B cell (primary cell): ENCODE measurements at regions not wholly inside any gene's neighbourhood (a gene's known extent, or its start where the extent isn't known, plus 50 kb on each side); places are given as distances from the start of the nearest gene placed in this dataset.

Experiments
- ATAC-seq: fragments of 200-7000 bp; cut with Tn5 transposase; one replicate; pipeline ENCODE4 v1.10.0; 2021; ENCODE audit warnings: low read depth, mild to moderate bottlenecking, moderate number of reproducible peaks, moderate library complexity
- CTCF ChIA-PET: fragments of 350-600 bp; sonication (Branson Sonifier 250); formaldehyde crosslinking; loops from one replicate; lab custom pipeline; 2021; ENCODE audit warnings: antibody characterized with exemption, inconsistent platforms; lab: Charles Lee
- POLR2A ChIA-PET: fragments of 350-600 bp; sonication (Branson Sonifier 250); formaldehyde crosslinking; loops from one replicate; lab custom pipeline; 2021; ENCODE audit warnings: antibody characterized with exemption; lab: Charles Lee
- DNase-seq: peaks from one replicate; pipeline ENCODE4 v3.0.0; 2013
- H2AFZ ChIP-seq: 2 replicates; pipeline ENCODE4 v1.6.1; 2012; ENCODE audit warnings: mild to moderate bottlenecking, low read depth, low read length; ENCODE audit not compliant: insufficient read depth, poor library complexity, severe bottlenecking
- H3K27ac ChIP-seq, 2 donors: 1 replicate in 1 of 2; 2 replicates in 1 of 2; pipeline ENCODE4 v1.5.1; 2012 to 2013; ENCODE audit warnings: low read length in 2 of 2, mild to moderate bottlenecking in 2 of 2, moderate library complexity in 1 of 2
- H3K27me3 ChIP-seq, 4 experiments: fragments of 200-600 bp in 1 of 4; sonication (generic) in 1 of 4; replicated peaks in 1 of 4; 1 replicate in 2 of 4; 2 replicates in 2 of 4; pipeline versions ENCODE4 v1.6.1 to v1.7.0; 2013 to 2016; ENCODE audit warnings: low read length in 3 of 4, mild to moderate bottlenecking in 2 of 4, mixed read lengths in 1 of 4, moderate library complexity in 1 of 4; ENCODE audit not compliant: insufficient read depth in 4 of 4, control insufficient read depth in 3 of 4; ENCODE audit errors: control extremely low read depth in 1 of 4
- H3K36me3 ChIP-seq, 2 experiments: replicated peaks in 1 of 2; 1 replicate in 1 of 2; 2 replicates in 1 of 2; pipeline versions ENCODE4 v1.6.1 to v1.7.1; 2013; ENCODE audit warnings: low read length in 1 of 2; ENCODE audit not compliant: insufficient read depth in 2 of 2, control insufficient read depth in 1 of 2; ENCODE audit errors: control extremely low read depth in 1 of 2, extremely low read depth in 1 of 2
- H3K4me1 ChIP-seq, 2 donors: fragments of 200-600 bp in 1 of 2; sonication (generic) in 1 of 2; 1 replicate in 1 of 2; 2 replicates in 1 of 2; pipeline versions ENCODE4 v1.5.1 to v1.6.1; 2013 to 2017; ENCODE audit warnings: low read length in 2 of 2; ENCODE audit not compliant: control insufficient read depth in 2 of 2, insufficient read depth in 2 of 2
- H3K4me2 ChIP-seq: replicated peaks from 2 replicates; pipeline ENCODE3; 2012; ENCODE audit warnings: mild to moderate bottlenecking, low read depth, low read length; ENCODE audit not compliant: poor library complexity, severe bottlenecking
- H3K4me3 ChIP-seq, 5 experiments: fragments of 200-600 bp in 1 of 5; sonication (generic) in 1 of 5; 1 replicate in 3 of 5; 2 replicates in 2 of 5; pipeline versions ENCODE4 v1.5.1 to v1.7.0; 2011 to 2016; ENCODE audit warnings: low read length in 4 of 5, mild to moderate bottlenecking in 4 of 5, low read depth in 2 of 5, control low read depth in 1 of 5, moderate library complexity in 1 of 5; ENCODE audit not compliant: insufficient read depth in 1 of 5; ENCODE audit errors: control extremely low read depth in 1 of 5, extremely low read depth in 1 of 5
- H3K79me2 ChIP-seq: fragments of 200-600 bp; sonication (generic); one replicate; pipeline ENCODE4 v1.6.0; 2016; ENCODE audit warnings: low read length; ENCODE audit not compliant: control insufficient read depth, insufficient read depth
- H3K9ac ChIP-seq: fragments of 200-600 bp; sonication (generic); 2 replicates; pipeline ENCODE4 v1.6.1; 2017; ENCODE audit warnings: mild to moderate bottlenecking, low read length, moderate library complexity
- H3K9me3 ChIP-seq, 3 donors: one replicate each; pipeline versions ENCODE4 v1.6.1 to v1.7.1; 2013; ENCODE audit warnings: low read length in 2 of 3; ENCODE audit not compliant: control insufficient read depth in 2 of 3, insufficient read depth in 1 of 3; ENCODE audit errors: control extremely low read depth in 1 of 3
- H4K20me1 ChIP-seq: 2 replicates; pipeline ENCODE4 v1.6.0; 2012; ENCODE audit warnings: mild to moderate bottlenecking, low read length; ENCODE audit not compliant: insufficient read depth, control insufficient read depth, poor library complexity, severe bottlenecking
- H3K27ac Mint-ChIP-seq: one replicate; pipeline ENCODE4 v1.8.0; 2021; ENCODE audit warnings: mixed read lengths
- H3K27me3 Mint-ChIP-seq: one replicate; pipeline ENCODE4 v1.8.0; 2021; ENCODE audit warnings: mixed read lengths
- H3K4me1 Mint-ChIP-seq: one replicate; pipeline ENCODE4 v1.8.0; 2021; ENCODE audit warnings: mixed read lengths
- H3K4me3 Mint-ChIP-seq: one replicate; pipeline ENCODE4 v1.8.0; 2021; ENCODE audit warnings: mixed read lengths
- H3K9me3 Mint-ChIP-seq: one replicate; pipeline ENCODE4 v1.8.0; 2022; ENCODE audit warnings: mixed read lengths; ENCODE audit not compliant: insufficient read depth
- CTCF ChIP-seq: fragments of 200-600 bp; IDR thresholded peaks from one replicate; pipeline ENCODE4 v1.8.0; 2022; ENCODE audit warnings: antibody characterized with exemption, mild to moderate bottlenecking
- EZH2 ChIP-seq: IDR thresholded peaks from 2 replicates; pipeline ENCODE4 v1.6.1; 2012; ENCODE audit warnings: borderline replicate concordance, low read depth, mild to moderate bottlenecking, moderate library complexity, low read length; ENCODE audit not compliant: insufficient read depth, poor library complexity, severe bottlenecking
- WGBS: methylation state at CpG from one replicate; pipeline ENCODE4 v1.1.5; 2013; ENCODE audit warnings: missing lambda C conversion rate; ENCODE audit not compliant: insufficient coverage; 5-methylcytosine and 5-hydroxymethylcytosine counted together
- intact Hi-C: fragments of 100-400 bp; cut with micrococcal nuclease; formaldehyde crosslinking; loops from one replicate; pipeline ENCODE4 v1.10.0; 2022

- no peaks in the 10 kb centered on the region for H3K9me3 ChIP-seq
- H3K27ac Mint-ChIP-seq = no peak overlapping the region
- ATAC-seq = no peak
- H3K4me1 Mint-ChIP-seq = no peaks in the 10 kb centered on the region
- no peaks in the 10 kb centered on the region for H3K27me3 ChIP-seq
- H3K27me3 Mint-ChIP-seq = no peaks in the 10 kb centered on the region
- H3K4me3 Mint-ChIP-seq = no peak overlapping the region
- H3K27ac ChIP-seq = no peak overlapping the region
- DNase-seq = no peak
- H3K4me3 ChIP-seq = no peak overlapping the region
- H3K9ac ChIP-seq = no peak overlapping the region
- H4K20me1 ChIP-seq = no peaks in the 10 kb centered on the region
- H3K4me2 ChIP-seq = no peak overlapping the region
- no peak overlapping the region for H2AFZ ChIP-seq
- ChIA-PET POLR2A (no interaction called here), CTCF (no interaction called here)
- WGBS = no CpG with 5 or more reads among the region's 1 CpG
- intact Hi-C loops = no loop called here
- H3K9me3 Mint-ChIP-seq = no peaks in the 10 kb centered on the region
- H3K79me2 ChIP-seq = no peaks in the 10 kb centered on the region
- H3K4me1 ChIP-seq = no peaks in the 10 kb centered on the region
- no peak for TF ChIP-seq EZH2
- no peak for TF ChIP-seq CTCF
- no peaks in the 10 kb centered on the region for H3K36me3 ChIP-seq
Observed at GRCh38 chr1:187267827-187268226, 439.1 kb downstream of the PLA2G4A start.

GRCh38 chr1:187270256-187270655 lies 441.5 kb downstream of the PLA2G4A start:
- no peak overlapping the region for H3K4me3 ChIP-seq
- CTCF ChIA-PET = no interaction called here
- WGBS = 94% methylated on average over 3 of the region's 5 CpGs

More at GRCh38 chr1:187270256-187270655, 441.5 kb downstream of the PLA2G4A start:
- H3K9me3 ChIP-seq = no peaks in the 10 kb centered on the region
- DNase-seq (no peak), ATAC-seq (no peak)
- no peaks in the 10 kb centered on the region for H3K79me2 ChIP-seq
- no peak overlapping the region for H3K9ac ChIP-seq
- H3K27ac ChIP-seq = no peak overlapping the region
- intact Hi-C loops = no loop called here
- TF ChIP-seq CTCF (no peak), EZH2 (no peak)
- POLR2A ChIA-PET = no interaction called here
- no peak overlapping the region for H2AFZ ChIP-seq
- H3K4me3 Mint-ChIP-seq = no peak overlapping the region
- H3K27me3 ChIP-seq = no peaks in the 10 kb centered on the region
- H3K36me3 ChIP-seq = no peaks in the 10 kb centered on the region
- no peaks in the 10 kb centered on the region for H3K9me3 Mint-ChIP-seq
- H4K20me1 ChIP-seq = no peaks in the 10 kb centered on the region
- no peaks in the 10 kb centered on the region for H3K4me1 ChIP-seq
- no peaks in the 10 kb centered on the region for H3K4me1 Mint-ChIP-seq
- no peaks in the 10 kb centered on the region for H3K27me3 Mint-ChIP-seq
- H3K4me2 ChIP-seq = no peak overlapping the region
- no peak overlapping the region for H3K27ac Mint-ChIP-seq
